Fibroblast of gingiva (primary cell): ENCODE measurements at regions not wholly inside any gene's neighbourhood (a gene's known extent, or its start where the extent isn't known, plus 50 kb on each side); places are given as distances from the start of the nearest gene placed in this dataset.
"Not testable (repeated sequence)": the region's sequence is repeated elsewhere in the genome, so short reads cannot be mapped to it uniquely, and the experiment has no call there.

Experiments
- DNase-seq: peaks from one replicate; pipeline ENCODE4 v3.0.0-alpha.2; 2011; ENCODE audit warnings: low read depth

- no peak for DNase-seq
Observed at GRCh38 chrX:51151734-51152133, 180.9 kb upstream of the NUDT10 start.

DNA sequence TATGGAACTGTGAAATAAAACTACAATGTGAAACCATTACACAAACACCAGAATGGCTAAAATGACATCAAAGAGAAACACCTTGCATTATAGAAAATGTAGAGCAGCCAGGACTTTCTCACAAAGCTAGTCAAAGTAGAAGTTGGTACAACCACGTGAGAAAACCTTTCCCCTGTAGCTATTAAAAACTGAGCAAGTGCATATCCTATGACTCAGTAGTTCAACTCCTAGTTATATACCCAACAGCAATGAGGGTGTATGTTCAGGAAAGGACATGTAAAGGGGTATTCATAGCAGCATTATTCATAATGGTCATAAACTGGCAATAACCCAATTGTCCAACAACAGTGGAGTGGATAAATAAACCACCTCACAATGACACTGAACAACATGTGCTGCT lies 177.5 kb upstream of the NUDT10 start:
- DNase-seq: no peak

GRCh38 chrX:51155566-51155965 lies 177.1 kb upstream of the NUDT10 start:
- DNase-seq: no peak

GRCh38 chrX:51158231-51158630 lies 174.4 kb upstream of the NUDT10 start:
- DNase-seq: no peak

DNA sequence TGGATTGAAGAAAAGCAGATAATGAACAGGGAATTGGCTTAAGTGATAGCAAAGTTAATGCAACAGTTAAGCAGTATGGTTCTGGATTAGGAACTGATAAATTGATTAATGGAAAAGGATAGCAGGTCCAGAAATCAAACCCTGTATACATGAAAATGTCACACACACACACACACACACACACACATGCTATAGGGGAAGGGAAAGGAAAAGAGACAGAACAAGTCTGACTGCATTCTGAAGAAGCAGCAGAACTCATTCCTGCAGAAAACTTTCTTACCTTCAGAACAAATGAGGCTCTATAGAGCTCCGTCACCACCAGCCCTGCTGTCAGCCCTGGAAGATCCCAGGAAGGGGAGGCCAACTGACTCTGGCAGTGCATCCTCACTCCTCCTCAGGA lies 173.2 kb upstream of the NUDT10 start:
- not testable (repeated sequence) for DNase-seq

DNA sequence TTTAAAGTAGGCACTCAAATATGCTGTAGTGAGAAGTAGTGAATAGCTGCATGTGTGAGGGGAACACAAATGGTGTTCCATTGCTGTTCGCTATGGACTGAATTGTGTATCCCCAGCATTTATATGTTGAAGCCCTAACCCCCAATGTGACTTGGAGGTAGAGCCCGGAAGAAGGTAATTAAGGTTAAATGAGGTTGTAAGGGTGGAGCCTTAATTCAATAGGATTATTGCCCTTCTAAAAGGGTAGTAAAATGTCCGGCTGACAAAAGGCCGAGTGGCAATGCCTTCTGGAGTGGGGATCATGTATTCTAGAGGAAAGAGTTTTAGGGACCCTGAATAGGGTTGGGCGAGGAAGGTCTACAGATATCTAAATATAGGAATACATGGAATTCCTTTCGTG lies 168.9 kb upstream of the NUDT10 start:
- no peak for DNase-seq

DNA sequence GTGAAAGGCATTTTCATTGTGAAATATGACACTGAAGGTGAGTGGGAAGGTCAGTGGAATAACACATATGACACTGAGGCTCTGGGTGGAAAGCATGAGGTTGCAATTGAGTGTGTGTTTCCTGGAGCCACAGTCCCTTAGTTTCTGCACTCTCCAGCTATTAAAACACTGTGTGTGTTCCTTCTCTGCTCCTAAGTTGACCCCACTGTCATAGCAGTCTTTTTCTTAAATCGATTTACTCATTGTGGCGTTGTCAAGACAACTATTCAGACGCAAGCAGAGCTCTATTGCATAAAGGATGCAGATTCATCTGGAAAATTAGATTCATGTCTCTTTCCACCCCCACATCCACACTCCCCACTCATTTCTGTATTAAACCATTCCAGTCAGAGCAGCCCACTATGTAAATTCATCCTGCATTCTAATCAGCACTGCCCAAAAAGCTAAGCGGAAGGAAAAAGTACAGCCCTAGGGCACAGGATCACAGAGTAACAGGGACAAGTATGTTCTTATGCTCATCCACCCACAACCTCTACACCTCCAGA lies 154.2 kb upstream of the NUDT10 start:
- DNase-seq: not testable (repeated sequence)

- DNase-seq: not testable (repeated sequence)
Observed at GRCh38 chrX:51179805-51180204, 152.8 kb upstream of the NUDT10 start.

- no peak for DNase-seq
Observed at GRCh38 chrX:51182545-51182944, 150.1 kb upstream of the NUDT10 start.

GRCh38 chrX:51192104-51192503 lies 140.5 kb upstream of the NUDT10 start:
- DNase-seq: no peak

- no peak for DNase-seq
Observed at GRCh38 chrX:51215266-51215665, 117.4 kb upstream of the NUDT10 start.

GRCh38 chrX:51215856-51216255 lies 116.8 kb upstream of the NUDT10 start:
- DNase-seq: no peak

GRCh38 chrX:51242212-51242611 lies 90.4 kb upstream of the NUDT10 start:
- no peak for DNase-seq

- no peak for DNase-seq
Observed at GRCh38 chrX:51257490-51257889, 75.1 kb upstream of the NUDT10 start.

GRCh38 chrX:51262271-51262670 lies 70.4 kb upstream of the NUDT10 start:
- not testable (repeated sequence) for DNase-seq

GRCh38 chrX:51272638-51273037 lies 60.0 kb upstream of the NUDT10 start:
- no peak for DNase-seq

GRCh38 chrX:51281758-51282318 lies 50.8 kb upstream of the NUDT10 start:
- DNase-seq: no peak
